HG03442 (cell line): ENCODE measurements at regions not wholly inside any gene's neighbourhood (a gene's known extent, or its start where the extent isn't known, plus 50 kb on each side); places are given as distances from the start of the nearest gene placed in this dataset.

ENCODE experiments used
- ATAC-seq: cut with Tn5 transposase; IDR thresholded peaks from one replicate; pipeline ENCODE4 v1.9.1; 2021; ENCODE audit warnings: mild to moderate bottlenecking, moderate library complexity; ENCODE audit not compliant: unreplicated experiment

- no peak for ATAC-seq
Measured at GRCh38 chr2:67516362-67516761, 119.2 kb downstream of the ETAA1 start.

GRCh38 chr2:67516899-67517530, 119.9 kb downstream of the ETAA1 start:
- ATAC-seq, result no peak

GRCh38 chr2:67522148-67522547, 125.0 kb downstream of the ETAA1 start:
- ATAC-seq, result no peak

- no peak for ATAC-seq
Measured at GRCh38 chr2:67524213-67524612, 127.1 kb downstream of the ETAA1 start.

GRCh38 chr2:67524777-67525176, 127.6 kb downstream of the ETAA1 start:
- ATAC-seq, result no peak

- ATAC-seq, result no peak
Measured at GRCh38 chr2:67526283-67526682, 129.2 kb downstream of the ETAA1 start.

- no peak for ATAC-seq
Measured at GRCh38 chr2:67528320-67528719, 131.2 kb downstream of the ETAA1 start.

- ATAC-seq, result no peak
Measured at GRCh38 chr2:67532387-67532786, 135.3 kb downstream of the ETAA1 start.

- no peak for ATAC-seq
Measured at GRCh38 chr2:67534745-67535144, 137.6 kb downstream of the ETAA1 start.

- ATAC-seq, result no peak
Measured at GRCh38 chr2:67540962-67541361, 143.8 kb downstream of the ETAA1 start.

GRCh38 chr2:67544286-67544685, 147.2 kb downstream of the ETAA1 start:
- ATAC-seq, result no peak

- ATAC-seq, result no peak
Measured at GRCh38 chr2:67548317-67549201, 151.4 kb downstream of the ETAA1 start.

- ATAC-seq, result no peak
Measured at GRCh38 chr2:67559156-67559555, 162.0 kb downstream of the ETAA1 start.

- ATAC-seq, result no peak
Measured at GRCh38 chr2:67560771-67561456, 163.8 kb downstream of the ETAA1 start.

GRCh38 chr2:67561457-67561965, 164.4 kb downstream of the ETAA1 start:
- ATAC-seq, result no peak

GRCh38 chr2:67564076-67564475, 166.9 kb downstream of the ETAA1 start:
- ATAC-seq, result no peak

- ATAC-seq, result no peak
Measured at GRCh38 chr2:67564626-67565025, 167.5 kb downstream of the ETAA1 start.

GRCh38 chr2:67565262-67565661, 168.1 kb downstream of the ETAA1 start:
- ATAC-seq, result no peak

- no peak for ATAC-seq
Measured at GRCh38 chr2:67565761-67566160, 168.6 kb downstream of the ETAA1 start.

- ATAC-seq, result no peak
Measured at GRCh38 chr2:67566285-67566684, 169.2 kb downstream of the ETAA1 start.

GRCh38 chr2:67566958-67567635, 170.0 kb downstream of the ETAA1 start:
- ATAC-seq, result no peak
